Inflammatory macrophage (primary cell): ENCODE measurements at regions not wholly inside any gene's neighbourhood (a gene's known extent, or its start where the extent isn't known, plus 50 kb on each side); places are given as distances from the start of the nearest gene placed in this dataset.
A peak's percentile ranks its signal among the peaks of the same experiment; 100 is the strongest.

Source experiments
- DNase-seq, 2 donors: peaks; one replicate each; pipeline ENCODE4 v3.0.0-alpha.2; 2020 to 2022

DNA sequence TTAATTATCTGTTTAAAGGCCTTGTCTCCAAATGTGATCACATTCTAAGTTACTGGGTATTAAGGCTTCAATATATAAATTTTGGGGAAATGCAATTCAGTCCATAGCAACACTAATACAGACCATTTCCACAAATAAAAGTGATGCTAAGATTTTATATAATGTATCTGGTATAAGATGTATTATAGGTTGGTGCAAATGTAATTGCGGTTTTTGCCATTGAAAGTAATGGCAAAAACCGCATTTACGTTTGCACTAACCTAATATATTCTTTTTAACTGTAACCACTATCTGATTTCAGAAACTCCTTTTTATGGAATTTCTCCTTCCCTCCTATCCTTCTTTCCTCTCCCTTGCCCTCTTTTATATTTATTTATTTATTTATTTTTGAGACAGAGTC is 1020.6 kb downstream of the BCL11A start:
- DNase-seq, result no peak

DNA sequence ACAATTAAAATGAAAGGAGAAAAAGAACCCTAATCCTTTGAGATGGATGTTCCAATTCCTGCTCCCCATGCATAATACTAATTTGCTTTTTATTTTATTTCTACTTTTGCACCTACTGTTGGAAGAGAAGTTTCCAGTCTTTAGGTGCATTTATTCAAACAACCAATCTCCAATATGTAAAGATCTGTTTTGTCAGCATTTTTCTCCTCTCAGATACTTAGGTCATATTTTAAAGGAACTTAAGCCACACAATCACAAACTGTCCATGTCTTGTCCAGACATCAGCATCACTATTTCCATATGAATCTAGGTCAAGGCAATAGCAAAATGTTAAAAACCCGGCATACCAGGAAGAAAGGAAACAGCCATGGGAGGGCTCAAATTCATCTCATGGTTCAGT is 1023.2 kb downstream of the BCL11A start:
- no peak for DNase-seq

DNA sequence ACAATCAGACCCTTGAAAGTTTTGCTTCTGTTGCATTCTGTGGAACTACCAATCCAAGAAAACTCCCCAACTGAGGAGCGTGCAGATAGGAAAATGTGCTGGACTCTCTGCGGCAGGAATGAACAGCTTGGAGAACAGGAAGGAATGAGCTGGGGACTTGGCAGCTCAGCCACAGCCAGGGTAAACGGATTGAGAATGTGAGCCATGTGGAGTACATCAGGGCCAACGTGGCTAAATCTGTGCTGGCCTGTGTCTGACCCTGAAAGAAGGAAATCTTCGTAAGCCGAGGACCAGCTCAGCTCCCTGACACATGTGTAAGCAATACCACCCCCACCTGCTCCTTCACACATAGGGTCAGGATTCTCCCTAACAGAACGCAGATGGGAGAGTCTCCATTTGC is 1023.7 kb downstream of the BCL11A start:
- no peak for DNase-seq

DNA sequence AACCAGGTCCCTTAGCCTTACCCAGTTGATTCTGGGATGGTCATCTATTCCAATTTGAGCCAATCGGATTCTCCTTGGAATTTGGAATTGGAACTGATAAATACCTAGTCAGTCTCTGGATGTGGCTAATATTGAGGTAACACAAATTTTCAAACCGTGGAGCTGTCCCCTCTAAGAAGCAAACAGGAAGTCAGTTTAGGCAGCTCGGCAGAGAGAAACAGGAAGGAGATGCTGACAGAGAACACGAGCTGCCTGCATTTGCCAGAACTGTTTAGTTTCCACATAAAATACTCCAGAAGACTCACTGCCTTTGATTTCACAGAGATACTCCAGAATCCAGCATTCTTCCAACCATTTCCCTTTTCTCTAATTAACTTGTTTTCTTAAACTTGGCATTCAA is 1024.9 kb downstream of the BCL11A start:
- DNase-seq, result peak in 1 of 2 donors; percentile 14

DNA sequence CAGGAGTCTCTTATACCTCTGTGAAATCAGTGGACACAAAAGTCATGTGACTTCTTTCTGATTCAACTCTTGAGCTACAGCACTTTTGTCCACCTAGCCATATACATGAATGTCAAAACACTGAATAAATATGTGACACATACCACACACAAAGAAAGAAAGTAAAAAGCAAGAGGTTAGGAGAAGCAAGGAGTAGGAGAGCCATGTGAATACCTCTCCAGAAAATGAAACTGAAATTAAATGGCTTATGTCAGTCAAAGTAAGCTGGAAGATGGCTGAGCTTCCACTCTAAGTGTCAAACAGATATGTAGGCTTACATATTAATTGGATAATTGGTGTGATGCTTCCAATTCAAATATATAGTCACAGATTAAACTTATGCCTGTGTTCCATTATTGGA is 1050.5 kb downstream of the BCL11A start:
- no peak for DNase-seq

DNA sequence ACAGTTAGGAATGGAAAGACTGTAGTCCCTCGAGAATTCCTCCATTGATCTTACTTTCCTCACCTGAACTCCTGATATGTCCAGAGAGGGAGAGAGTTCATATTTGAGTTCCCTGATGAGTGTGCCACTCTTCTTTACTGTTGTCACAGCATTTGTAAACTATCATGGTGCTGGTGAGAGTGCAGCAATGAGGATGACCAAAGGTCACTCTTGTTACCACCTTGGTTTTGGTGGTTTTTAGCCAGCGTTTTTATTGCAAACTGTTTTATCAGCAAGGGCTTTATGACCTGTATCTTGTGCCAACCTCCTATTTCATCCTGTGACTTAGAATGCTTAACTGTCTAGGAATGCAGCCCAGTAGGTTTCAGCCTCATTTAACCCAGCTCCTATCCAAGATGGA is 1062.5 kb downstream of the BCL11A start:
- DNase-seq, result no peak

DNA sequence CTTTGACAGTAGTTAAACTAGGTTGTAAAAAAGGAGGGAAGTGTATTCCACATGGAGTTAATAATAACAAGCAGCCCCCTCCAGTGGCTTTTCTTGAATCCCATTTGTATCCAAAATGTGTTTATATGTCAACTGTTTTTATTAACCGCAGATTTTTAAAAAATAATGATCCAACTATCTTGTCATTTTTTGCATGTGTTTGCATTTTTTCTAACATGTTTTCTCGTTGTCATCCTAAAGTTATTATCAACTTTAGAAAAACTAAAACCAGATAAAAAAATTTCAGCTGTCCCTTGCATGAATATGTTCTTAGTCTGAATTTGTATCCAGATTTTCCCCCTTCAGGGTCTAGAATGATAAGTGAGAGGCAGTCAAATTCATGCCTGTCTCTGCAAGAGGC is 1063.3 kb downstream of the BCL11A start:
- no peak for DNase-seq

DNA sequence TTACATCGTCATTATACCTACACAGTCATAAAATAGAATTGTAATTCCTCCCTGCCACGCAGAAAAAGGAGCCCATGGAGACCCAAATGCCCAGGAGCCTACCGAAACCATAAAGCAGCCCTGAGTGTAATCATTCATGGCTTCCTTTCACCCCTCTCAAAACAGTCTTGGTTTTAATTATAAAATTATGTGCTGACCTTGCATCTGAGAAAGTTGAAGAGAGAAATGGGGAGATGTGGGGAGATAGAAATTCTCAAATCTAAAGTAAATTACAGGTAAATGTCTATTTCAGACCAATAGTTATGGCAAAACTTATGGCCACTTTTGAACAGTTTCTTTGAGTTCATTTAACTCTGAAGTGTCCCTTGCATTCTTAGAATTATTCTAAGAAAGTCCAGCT is 1068.8 kb downstream of the BCL11A start:
- DNase-seq, result no peak

DNA sequence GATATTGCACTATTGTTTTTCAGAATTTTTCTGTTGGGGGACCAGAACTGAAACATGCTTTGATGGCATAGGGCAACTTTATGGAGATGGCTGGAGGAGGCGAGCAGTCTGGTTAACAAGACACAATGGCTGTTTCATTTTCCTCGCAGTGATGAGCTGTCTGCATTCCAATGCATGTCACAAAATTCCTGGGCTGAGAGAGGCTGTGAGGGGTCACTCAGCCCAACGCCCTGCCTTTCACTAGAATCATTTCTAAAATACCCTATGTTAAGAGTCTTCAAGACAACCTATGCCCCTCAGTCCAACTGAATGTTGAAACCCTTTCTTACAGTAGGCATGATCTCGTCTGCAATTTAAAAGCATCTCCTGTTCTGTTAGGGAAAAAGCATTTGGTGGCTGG is 1090.0 kb downstream of the BCL11A start:
- DNase-seq, result no peak

DNA sequence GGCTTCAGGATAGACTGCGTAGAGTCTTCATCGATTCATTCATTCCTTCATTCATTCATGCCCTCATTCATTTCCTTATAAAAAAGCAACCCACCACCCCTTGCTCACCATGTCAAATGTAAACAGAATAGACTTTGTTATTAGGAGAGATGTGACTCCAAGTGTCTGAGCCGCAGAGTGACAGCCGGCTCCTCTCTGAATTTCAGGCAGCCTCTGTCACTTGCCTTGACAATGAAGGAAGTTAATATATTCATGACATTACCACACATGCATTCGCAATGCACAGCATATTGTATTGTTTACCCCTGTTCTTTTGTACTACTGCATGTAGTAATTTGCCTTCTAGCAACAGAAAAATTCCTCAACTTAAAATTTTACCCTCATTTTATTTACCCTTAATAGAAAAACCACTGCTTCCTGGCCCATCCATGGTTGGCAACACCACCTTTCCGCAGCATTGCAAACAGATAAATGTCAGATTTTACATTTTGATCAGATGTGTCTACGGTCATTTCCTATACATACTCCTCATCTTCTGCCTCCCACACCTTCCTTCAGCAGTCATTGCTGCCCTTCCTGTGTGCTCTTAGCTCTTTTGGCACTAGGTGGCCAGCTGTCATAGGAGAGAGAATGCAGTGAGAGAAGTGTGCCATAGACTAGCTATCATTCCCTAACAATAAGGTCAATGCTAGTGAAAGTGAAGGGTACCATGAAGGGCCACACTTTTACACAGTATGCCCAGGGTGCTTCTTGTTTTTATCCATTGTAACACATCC is 1090.8 kb downstream of the BCL11A start:
- no peak for DNase-seq

DNA sequence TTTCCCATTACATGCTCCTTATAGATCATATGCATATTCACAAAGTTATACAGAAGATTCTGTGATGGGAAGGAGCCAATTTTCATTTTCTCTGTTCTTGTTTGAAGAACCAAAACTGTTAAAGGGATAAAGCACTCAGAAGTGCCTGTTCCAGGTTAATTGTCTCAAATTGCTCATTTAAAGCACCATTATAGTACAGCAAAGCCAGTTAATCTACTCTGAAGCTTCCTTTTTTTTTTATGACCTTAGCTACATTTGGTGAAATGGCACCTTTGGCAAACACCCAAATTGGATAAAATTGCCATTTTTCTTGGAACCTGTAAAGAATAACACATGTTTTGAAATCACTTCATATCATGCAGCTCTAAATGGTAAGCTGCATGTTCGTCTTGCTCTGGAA is 1092.3 kb downstream of the BCL11A start:
- no peak for DNase-seq

DNA sequence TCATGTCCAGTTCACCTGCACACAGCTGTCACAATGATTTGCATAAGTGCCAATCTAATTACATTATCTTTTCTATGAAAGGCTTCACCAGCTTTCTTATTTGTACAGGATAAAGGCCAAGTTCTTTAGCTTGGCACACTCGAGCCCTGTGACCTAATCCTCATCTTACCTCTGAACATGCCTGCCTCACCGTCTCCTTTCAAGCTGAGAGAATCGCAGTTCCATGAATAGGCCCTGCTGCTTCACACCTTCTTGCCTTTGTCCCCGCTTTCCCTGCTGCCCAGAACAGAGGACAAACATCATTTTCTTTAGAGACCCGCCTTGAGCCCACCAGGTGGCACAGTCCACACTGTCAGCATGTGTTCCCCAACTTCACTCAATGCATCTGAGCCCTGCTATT is 1094.7 kb downstream of the BCL11A start:
- DNase-seq, result no peak

DNA sequence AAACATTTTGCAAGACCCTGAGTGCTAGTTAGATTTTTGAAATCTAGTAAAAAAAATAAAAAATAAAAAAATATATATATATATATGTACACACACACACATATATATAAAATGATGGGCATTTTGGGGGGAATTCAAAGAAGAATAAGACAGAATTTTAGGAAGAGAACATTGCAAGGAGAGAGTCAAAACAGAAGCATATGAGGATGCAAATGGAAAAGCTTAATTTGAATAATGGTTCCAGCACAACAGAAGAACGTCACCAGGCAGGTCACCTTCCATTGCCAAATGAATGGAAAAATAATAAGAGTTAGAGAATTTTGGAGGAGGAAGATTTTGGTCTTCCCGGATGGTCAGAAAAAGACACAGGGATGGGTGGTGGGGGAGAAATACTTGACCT is 1097.2 kb downstream of the BCL11A start:
- no peak for DNase-seq

DNA sequence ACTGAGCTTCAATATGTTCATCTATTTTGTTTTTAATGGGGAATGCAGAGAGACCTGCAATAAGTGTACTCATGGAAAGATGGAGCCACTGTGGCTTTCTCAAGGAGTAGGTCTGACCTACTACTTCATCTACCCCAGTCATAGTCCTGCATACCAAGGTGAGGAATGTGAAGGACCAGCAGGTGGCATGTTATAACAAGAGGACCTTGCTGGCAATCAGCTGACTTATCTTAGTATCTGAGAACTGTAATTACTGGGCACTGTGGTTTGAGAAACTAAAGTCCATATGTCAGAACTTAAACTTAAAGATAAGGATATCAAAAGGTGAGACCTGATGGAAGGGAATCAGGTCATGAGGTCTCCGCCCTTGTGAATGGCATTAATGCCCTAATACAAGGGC is 1104.2 kb downstream of the BCL11A start:
- DNase-seq, result peak in 1 of 2 donors; percentile 5

DNA sequence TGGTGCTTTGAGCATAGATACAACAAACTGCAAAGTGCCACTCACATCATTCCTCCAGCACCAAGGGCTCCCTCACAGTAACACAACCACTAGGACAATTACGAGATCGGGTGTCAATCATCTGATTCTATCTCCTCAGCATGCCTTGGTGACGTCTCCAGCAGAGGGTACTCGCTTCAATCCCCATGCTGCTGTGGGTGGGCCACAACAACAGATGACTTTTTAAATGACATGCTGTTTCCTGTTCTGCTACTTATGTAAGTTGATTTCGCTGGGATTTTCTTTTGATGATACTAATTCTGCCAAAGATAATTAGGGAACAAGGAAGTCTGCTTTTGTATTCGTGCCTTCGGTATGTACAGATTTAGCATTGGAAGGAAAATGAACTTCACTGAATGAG is 1113.0 kb downstream of the BCL11A start:
- DNase-seq, result no peak

DNA sequence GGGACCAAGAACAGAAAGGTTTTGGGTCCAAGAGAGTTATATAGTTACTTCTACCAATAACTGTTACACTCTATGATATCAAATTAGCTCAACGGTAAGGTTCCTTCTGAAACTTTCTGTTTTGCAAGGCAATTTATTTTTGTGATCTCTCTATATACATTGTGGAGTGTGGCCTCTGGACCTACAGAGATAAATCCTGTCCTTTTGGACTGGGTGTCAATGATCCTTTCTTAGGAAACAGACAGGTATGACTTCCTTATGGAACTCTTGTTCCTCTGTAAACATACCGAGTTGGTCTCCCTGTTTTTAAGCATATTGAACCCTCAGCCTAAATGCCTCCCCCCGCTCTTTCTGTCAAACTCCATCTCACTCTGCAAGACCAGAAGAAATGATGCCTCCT is 1117.8 kb downstream of the BCL11A start:
- no peak for DNase-seq

DNA sequence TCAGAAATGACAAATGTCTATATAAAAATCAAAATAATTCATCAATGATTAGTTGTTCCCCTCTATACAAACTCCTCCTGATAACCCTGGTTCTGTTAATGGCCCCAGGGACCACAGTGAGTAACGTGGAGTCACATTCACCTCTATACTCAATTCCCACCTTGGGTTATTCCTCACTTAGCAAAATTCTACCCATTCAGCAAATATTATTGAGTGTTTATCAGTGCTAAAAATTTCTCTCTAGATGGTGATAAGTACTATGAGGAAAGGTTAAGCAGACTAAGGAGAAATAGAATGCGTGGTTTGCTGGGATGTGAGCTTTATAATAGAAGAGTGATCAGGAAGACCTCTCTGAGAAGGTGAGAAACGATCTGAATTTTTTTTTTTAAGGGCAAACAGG is 1124.5 kb downstream of the BCL11A start:
- no peak for DNase-seq

DNA sequence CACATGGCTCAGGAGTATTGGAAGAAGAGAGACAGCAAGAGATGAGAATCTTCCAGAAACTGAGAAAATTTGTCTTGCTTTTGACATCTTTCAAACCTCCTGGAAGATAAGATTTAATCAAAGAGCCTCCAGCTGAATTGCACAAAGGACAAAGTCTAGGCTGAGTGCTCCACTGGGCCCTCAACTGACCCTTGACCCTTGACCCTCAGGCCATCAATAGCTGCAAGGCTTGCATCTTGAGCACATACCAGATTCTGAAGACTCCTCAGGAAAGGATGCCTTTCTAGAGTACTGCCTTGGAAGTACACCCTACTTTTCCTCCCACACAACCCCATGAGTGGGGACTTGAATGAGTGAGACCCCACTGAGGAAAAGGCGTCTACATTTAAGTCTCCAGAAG is 1125.5 kb downstream of the BCL11A start:
- DNase-seq, result no peak

DNA sequence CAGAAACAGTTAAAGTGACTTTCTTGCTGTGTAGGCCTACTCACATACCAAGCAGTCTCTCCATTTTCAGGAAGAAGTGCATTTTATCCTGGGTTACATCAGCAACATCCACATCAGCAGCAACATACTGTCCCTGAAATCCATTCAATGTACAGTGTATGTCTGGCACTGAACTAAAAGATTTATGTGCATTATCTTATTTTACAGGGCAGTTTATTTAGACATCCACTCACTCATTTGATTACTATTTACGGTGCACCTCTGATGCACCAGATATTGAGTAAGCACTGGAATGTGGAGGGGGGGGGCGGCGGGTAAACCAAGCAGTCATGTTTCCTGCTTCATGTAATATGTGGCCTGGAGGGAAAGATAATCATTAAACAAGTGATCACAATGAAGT is 1128.2 kb downstream of the BCL11A start:
- no peak for DNase-seq

DNA sequence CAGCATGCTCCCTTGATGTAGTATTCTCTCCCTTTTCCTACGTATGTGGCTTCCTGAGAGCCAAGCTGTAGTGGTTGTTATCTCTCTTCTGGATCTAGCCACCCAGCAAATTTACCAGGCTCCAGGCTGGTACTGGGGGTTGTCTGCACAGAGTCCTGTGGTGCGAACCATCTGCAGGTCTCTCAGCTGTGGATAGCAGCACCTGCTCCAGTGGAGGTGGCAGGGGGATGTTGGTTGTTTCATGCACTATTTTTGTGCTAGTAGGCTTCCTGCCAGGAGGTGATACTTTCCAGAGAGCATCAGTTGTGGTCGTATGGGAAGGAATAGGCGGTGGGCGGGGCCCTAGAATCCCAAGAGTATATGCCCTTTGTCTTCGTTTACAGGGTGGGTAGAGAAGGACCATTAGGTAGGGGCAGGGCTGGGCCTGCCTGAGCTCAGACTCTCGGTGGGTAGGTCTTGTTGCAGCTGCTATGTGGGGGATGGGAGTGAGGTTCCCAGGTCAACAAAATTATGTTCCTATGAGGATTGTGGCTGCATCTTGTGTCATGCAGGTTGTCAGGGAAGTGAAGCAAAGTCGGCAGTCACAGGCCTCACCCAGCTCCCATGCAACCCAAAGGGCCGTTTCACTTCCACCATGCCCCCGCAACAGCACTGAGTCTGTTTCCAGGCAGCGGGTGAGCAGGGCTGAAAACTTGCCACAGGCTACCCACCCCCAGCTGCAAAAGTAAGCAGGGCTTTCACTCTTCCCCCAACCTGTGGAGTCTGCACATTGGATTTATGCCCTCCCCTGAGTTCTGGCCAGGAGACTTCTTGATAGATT is 1139.5 kb downstream of the BCL11A start:
- DNase-seq, result no peak

DNA sequence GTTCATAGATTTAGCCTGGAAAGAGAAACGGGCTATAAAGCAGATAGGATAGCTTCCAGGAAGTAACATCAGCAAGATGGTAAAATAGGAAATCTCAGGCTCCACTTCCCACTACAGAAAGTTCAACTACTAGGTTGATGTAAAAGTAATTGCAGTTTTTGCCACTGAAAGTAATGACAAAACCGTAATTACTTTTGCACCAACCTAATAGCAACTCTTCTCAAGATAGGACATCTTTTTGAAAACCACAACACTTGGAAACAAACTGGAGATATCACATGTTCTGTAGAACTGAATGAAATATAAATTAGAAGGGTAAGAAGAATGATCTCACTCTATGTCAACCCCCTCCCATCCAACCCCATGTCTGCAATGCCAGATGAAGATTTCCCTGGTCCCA is 1154.3 kb downstream of the BCL11A start:
- no peak for DNase-seq

DNA sequence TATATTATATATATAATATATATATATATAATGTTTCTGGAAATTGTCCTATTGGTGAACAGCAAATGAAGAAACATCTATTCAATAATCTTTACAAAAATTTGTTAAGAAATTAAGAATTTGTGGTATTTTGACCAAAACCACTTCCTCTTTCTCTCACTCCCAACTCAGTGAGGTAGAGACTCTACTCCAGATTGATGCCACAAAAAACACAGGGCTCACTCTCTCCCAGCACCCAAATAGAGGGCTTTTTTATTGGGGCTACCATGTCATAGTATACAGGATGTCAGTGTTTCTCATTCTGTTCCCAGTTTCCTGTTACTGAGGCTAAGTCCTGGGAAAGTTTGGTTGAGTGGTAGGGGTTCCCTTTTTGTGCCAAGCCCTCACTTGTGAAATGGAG is 1155.4 kb downstream of the BCL11A start:
- no peak for DNase-seq

DNA sequence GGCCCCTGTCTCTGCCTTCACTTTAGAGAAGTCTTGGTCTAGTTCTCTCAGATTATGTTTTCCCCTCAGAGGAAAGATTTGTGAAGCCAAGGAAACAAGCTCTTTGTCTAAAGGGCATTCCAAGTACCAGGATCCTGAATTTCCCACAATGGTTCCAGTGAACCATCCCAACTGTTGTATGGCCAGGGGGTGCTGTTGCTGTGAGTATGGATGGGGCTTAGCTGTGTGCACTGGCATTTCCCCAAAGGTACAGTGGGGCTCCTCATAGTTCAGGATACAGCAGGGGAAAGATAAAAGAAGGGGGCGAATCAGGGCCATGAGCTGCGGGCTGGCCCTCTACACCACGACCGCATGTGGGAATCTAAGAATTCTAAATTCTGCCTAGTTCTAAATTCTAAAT is 1154.0 kb upstream of the FANCL start:
- DNase-seq, result no peak

DNA sequence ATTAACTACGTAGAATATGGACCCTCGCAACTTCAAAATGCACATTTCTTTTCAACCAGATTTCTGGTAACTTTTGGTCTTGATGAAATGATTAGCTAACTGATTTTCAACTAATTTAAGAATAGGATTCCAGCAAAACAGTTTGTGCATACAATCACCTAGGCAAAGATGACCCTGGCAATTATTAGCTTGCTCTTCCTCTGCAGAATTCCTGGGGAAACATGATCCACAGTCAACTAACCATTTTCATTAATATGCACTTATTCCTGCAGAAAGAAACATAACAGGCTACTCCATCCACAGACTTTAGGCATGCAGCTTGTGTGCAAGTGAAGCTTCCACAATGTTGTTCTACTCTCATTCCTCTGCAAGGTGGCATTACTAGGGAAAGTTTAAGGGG is 1150.8 kb upstream of the FANCL start:
- no peak for DNase-seq
